ENCODE measurements at regions not wholly inside any gene's neighbourhood (a gene's known extent, or its start where the extent isn't known, plus 50 kb on each side); places are given as distances from the start of the nearest gene placed in this dataset.

- no peak for TF ChIP-seq RB1 (IDR thresholded peaks at IDR 0.05; ENCODE audit: borderline replicate concordance)
- TF ChIP-seq POLR2A (IDR thresholded peaks at IDR 0.05; ENCODE audit: low read depth, low read length), result no peak
- no peak for TF ChIP-seq USF1 (IDR thresholded peaks at IDR 0.05; ENCODE audit: borderline replicate concordance, extremely low read length, insufficient read depth, low read depth, low read length)
- TF ChIP-seq, protein P1, sequence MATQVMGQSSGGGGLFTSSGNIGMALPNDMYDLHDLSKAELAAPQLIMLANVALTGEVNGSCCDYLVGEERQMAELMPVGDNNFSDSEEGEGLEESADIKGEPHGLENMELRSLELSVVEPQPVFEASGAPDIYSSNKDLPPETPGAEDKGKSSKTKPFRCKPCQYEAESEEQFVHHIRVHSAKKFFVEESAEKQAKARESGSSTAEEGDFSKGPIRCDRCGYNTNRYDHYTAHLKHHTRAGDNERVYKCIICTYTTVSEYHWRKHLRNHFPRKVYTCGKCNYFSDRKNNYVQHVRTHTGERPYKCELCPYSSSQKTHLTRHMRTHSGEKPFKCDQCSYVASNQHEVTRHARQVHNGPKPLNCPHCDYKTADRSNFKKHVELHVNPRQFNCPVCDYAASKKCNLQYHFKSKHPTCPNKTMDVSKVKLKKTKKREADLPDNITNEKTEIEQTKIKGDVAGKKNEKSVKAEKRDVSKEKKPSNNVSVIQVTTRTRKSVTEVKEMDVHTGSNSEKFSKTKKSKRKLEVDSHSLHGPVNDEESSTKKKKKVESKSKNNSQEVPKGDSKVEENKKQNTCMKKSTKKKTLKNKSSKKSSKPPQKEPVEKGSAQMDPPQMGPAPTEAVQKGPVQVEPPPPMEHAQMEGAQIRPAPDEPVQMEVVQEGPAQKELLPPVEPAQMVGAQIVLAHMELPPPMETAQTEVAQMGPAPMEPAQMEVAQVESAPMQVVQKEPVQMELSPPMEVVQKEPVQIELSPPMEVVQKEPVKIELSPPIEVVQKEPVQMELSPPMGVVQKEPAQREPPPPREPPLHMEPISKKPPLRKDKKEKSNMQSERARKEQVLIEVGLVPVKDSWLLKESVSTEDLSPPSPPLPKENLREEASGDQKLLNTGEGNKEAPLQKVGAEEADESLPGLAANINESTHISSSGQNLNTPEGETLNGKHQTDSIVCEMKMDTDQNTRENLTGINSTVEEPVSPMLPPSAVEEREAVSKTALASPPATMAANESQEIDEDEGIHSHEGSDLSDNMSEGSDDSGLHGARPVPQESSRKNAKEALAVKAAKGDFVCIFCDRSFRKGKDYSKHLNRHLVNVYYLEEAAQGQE (IDR thresholded peaks at IDR 0.05; ENCODE audit: low read depth, low read length), result no peak
- TF ChIP-seq RAD21 (IDR thresholded peaks at IDR 0.05; ENCODE audit: insufficient read depth, low read depth, low read length), result no peak
- TF ChIP-seq SPI1 (IDR thresholded peaks at IDR 0.05; ENCODE audit: borderline replicate concordance, insufficient read depth, low read depth, low read length), result no peak
- TF ChIP-seq EZH2 (IDR thresholded peaks at IDR 0.05; ENCODE audit: borderline replicate concordance, control insufficient read depth, low read depth, low read length), result no peak
- TF ChIP-seq BHLHE40 (IDR thresholded peaks at IDR 0.05; ENCODE audit: borderline replicate concordance in 1 of 2, low read depth in 2 of 2, low read length in 1 of 2), result no peak
- TF ChIP-seq, protein P2, sequence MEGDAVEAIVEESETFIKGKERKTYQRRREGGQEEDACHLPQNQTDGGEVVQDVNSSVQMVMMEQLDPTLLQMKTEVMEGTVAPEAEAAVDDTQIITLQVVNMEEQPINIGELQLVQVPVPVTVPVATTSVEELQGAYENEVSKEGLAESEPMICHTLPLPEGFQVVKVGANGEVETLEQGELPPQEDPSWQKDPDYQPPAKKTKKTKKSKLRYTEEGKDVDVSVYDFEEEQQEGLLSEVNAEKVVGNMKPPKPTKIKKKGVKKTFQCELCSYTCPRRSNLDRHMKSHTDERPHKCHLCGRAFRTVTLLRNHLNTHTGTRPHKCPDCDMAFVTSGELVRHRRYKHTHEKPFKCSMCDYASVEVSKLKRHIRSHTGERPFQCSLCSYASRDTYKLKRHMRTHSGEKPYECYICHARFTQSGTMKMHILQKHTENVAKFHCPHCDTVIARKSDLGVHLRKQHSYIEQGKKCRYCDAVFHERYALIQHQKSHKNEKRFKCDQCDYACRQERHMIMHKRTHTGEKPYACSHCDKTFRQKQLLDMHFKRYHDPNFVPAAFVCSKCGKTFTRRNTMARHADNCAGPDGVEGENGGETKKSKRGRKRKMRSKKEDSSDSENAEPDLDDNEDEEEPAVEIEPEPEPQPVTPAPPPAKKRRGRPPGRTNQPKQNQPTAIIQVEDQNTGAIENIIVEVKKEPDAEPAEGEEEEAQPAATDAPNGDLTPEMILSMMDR (IDR thresholded peaks at IDR 0.05 in 2 of 3, conservative IDR thresholded peaks at IDR 0.05 in 1 of 3; ENCODE audit: control insufficient read depth in 2 of 3, extremely low read depth in 1 of 3, insufficient read depth in 1 of 3, low read depth in 3 of 3, low read length in 3 of 3), result no peak
- TF ChIP-seq CEBPB (IDR thresholded peaks at IDR 0.05; ENCODE audit: borderline replicate concordance in 1 of 2, low read depth in 2 of 2, low read length in 2 of 2), result no peak
- TF ChIP-seq MEF2A (IDR thresholded peaks at IDR 0.05; ENCODE audit: insufficient read depth, low read depth, low read length), result no peak
- no peak for TF ChIP-seq POLR2AphosphoS2 (IDR thresholded peaks at IDR 0.05; ENCODE audit: low read depth, low read length)
Measured at GRCh38 chr4:58561170-58561569, 1451.0 kb upstream of the IGFBP7 start.

All from GM12878 (cell line).